Panc1 (cell line): ENCODE measurements at regions not wholly inside any gene's neighbourhood (a gene's known extent, or its start where the extent isn't known, plus 50 kb on each side); places are given as distances from the start of the nearest gene placed in this dataset.

ENCODE experiments used
- ATAC-seq: fragments of 200-7000 bp; cut with Tn5 transposase; 2 replicates; pipeline ENCODE4 v1.9.1; 2020; ENCODE audit warnings: mild to moderate bottlenecking, moderate library complexity
- BruUV-seq: library from RNA; stranded (reverse); fragments of 400-500 nt; replicated peaks from 2 replicates; lab custom pipeline; 2021; lab: Mats Ljungman, UMichigan
- CTCF ChIA-PET: fragments of 300-600 bp; sonication (Branson Sonifier 250); formaldehyde crosslinking; loops from one replicate; lab custom pipeline; 2022; ENCODE audit warnings: antibody characterized with exemption; lab: Charles Lee
- POLR2A ChIA-PET: fragments of 300-600 bp; sonication (Branson Sonifier 250); formaldehyde crosslinking; loops from one replicate; lab custom pipeline; 2022; ENCODE audit warnings: antibody characterized with exemption; lab: Charles Lee
- DNase-seq: peaks from one replicate; pipeline ENCODE4 v3.0.0-alpha.2; 2010; ENCODE audit warnings: low read depth, low spot score
- H3K27ac ChIP-seq: 2 replicates; pipeline ENCODE4 v1.5.1; 2011; ENCODE audit warnings: mild to moderate bottlenecking, low read length, inconsistent platforms
- H3K27me3 ChIP-seq: fragments of 200-500 bp; sonication (Bioruptor generic); 2 replicates; pipeline ENCODE4 v1.6.0; 2014; ENCODE audit warnings: low read length, inconsistent platforms; ENCODE audit not compliant: control insufficient read depth, insufficient read depth
- H3K36me3 ChIP-seq: fragments of 200-500 bp; sonication (Bioruptor generic); 2 replicates; pipeline ENCODE4 v1.5.1; 2014; ENCODE audit warnings: inconsistent platforms, mild to moderate bottlenecking, low read length, moderate library complexity; ENCODE audit not compliant: control insufficient read depth, insufficient read depth
- H3K4me1 ChIP-seq: 2 replicates; pipeline ENCODE4 v1.5.1; 2011; ENCODE audit warnings: inconsistent platforms, mild to moderate bottlenecking, low read length, moderate library complexity; ENCODE audit not compliant: control insufficient read depth, insufficient read depth
- H3K4me3 ChIP-seq, 2 experiments: 2 replicates each; pipeline ENCODE4 v1.5.1; 2011 to 2012; ENCODE audit warnings: low read depth in 2 of 2, low read length in 2 of 2, mild to moderate bottlenecking in 2 of 2, inconsistent platforms in 1 of 2, moderate library complexity in 1 of 2
- H3K9me3 ChIP-seq: fragments of 200-500 bp; sonication (Bioruptor generic); 2 replicates; pipeline ENCODE4 v1.5.1; 2014; ENCODE audit warnings: low read depth, mild to moderate bottlenecking, inconsistent platforms, low read length, moderate library complexity; ENCODE audit not compliant: control insufficient read depth, insufficient read depth
- POLR2AphosphoS5 ChIP-seq: IDR thresholded peaks from 2 replicates; pipeline ENCODE4 v1.6.1; 2012; ENCODE audit warnings: mild to moderate bottlenecking, low read depth, low read length, moderate library complexity
- REST ChIP-seq, 2 experiments: IDR thresholded peaks; 2 replicates each; pipeline ENCODE4 v1.6.1; 2011 to 2012; ENCODE audit warnings: low read depth in 2 of 2, control low read depth in 1 of 2, low read length in 1 of 2, mild to moderate bottlenecking in 1 of 2, moderate library complexity in 1 of 2; ENCODE audit not compliant: insufficient read depth in 1 of 2
- SIN3A ChIP-seq: IDR thresholded peaks from 2 replicates; pipeline ENCODE4 v1.6.1; 2012; ENCODE audit warnings: low read depth, mild to moderate bottlenecking, low read length, moderate library complexity, borderline replicate concordance; ENCODE audit not compliant: insufficient read depth
- TCF7L2 ChIP-seq: IDR thresholded peaks from 2 replicates; pipeline ENCODE4 v1.6.1; 2011; ENCODE audit warnings: mild to moderate bottlenecking, low read depth, low read length, inconsistent platforms
- in situ Hi-C: cut with HindIII; loops from 2 replicates; pipeline ENCODE4 v1.10.0; 2016; ENCODE audit warnings: low sequenced_read_pairs, low pct_unique_long_range_greater_than_20kb
- intact Hi-C: fragments of 100-400 bp; cut with micrococcal nuclease; formaldehyde crosslinking; loops from one replicate; pipeline ENCODE4 v1.10.0; 2022; ENCODE audit not compliant: unreplicated experiment
- TF ChIP-seq, protein P1 (sequence below): fragments of 450-650 bp; IDR thresholded peaks from 2 replicates; pipeline ENCODE4 v1.5.1; 2017; ENCODE audit warnings: mild to moderate bottlenecking

DNA sequence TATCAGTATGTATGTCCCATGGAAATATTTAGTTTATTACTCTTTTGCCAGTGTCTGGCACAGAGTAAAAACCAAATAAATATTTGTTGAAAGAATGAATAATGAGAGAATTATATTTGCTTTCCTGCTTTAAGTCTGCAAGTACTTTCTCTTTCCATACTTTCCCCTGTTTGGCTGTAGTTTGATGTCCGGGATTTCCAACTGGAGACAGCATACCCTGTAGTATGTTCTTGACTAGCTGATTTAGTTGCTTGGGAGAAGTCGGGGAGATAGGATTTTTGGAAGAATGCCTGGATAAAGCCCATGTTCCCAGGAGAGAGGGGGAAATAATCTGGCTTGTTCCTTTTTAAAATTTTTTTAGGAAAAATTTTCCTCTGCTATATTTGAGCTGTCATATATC, 516.1 kb downstream of the CCSER2 start:
- Histone ChIP-seq H3K27me3 (no peaks in the 10 kb centered on the region), H3K4me1 (no peaks in the 10 kb centered on the region), H3K4me3 (no peak overlapping the region), H3K9me3 (no peaks in the 10 kb centered on the region), H3K27ac (no peak overlapping the region), H3K36me3 (no peaks in the 10 kb centered on the region)
- no TSS peak for BruUV-seq
- TF ChIP-seq SIN3A (no peak), REST (IDR thresholded peaks at IDR 0.05; ENCODE audit: insufficient read depth in 1 of 2, low read depth in 2 of 2, low read length in 1 of 2) (no peak)
- DNase-seq (no peak), ATAC-seq (no peak)
- in situ Hi-C loops (no loop called here), intact Hi-C loops (no loop called here)
- ChIA-PET CTCF (no interaction called here), POLR2A (no interaction called here)

DNA sequence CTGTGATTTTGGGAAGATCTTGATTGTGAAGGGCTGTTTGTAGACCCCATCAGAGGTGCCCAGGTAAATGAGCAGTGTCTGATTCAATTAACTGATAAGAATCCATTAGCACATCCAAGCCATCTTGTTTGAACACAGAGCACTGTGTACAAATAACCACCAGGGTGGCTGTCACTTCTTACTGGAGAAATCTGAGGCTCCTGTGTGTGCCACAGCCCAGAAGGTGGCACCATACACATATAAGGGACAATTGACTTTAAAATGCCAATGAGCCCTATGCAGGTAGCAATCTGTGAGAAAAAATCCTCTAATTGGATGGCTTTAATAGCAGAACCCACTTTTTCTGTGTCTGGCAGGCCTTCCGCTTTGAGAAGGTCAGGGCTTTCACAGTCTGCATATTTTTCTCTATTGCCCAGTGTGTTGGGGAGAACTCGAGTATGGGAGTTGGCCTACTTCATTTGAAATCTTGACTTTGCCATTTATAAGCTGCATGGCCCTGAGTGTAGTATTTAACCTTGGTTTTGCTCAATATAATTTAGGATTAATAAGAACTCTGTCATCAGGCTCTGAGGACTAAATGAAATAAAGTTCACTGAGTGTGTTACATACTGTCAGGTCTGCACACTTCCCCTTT, 517.4 kb downstream of the CCSER2 start:
- H3K27me3 ChIP-seq, result no peaks in the 10 kb centered on the region
- no peak for DNase-seq
- POLR2A ChIA-PET, result no interaction called here
- TF ChIP-seq REST (IDR thresholded peaks at IDR 0.05; ENCODE audit: insufficient read depth in 1 of 2, low read depth in 2 of 2, low read length in 1 of 2) (no peak), SIN3A (no peak), TCF7L2 (no peak), POLR2AphosphoS5 (no peak)
- TF ChIP-seq, protein P1, sequence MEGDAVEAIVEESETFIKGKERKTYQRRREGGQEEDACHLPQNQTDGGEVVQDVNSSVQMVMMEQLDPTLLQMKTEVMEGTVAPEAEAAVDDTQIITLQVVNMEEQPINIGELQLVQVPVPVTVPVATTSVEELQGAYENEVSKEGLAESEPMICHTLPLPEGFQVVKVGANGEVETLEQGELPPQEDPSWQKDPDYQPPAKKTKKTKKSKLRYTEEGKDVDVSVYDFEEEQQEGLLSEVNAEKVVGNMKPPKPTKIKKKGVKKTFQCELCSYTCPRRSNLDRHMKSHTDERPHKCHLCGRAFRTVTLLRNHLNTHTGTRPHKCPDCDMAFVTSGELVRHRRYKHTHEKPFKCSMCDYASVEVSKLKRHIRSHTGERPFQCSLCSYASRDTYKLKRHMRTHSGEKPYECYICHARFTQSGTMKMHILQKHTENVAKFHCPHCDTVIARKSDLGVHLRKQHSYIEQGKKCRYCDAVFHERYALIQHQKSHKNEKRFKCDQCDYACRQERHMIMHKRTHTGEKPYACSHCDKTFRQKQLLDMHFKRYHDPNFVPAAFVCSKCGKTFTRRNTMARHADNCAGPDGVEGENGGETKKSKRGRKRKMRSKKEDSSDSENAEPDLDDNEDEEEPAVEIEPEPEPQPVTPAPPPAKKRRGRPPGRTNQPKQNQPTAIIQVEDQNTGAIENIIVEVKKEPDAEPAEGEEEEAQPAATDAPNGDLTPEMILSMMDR, result peak; percentile 74
- H3K4me3 ChIP-seq, result no peak overlapping the region
- no peak overlapping the region for H3K27ac ChIP-seq
- no TSS peak for BruUV-seq
- no peaks in the 10 kb centered on the region for H3K36me3 ChIP-seq
- H3K9me3 ChIP-seq, result no peaks in the 10 kb centered on the region
- intact Hi-C loops (no loop called here), in situ Hi-C loops (no loop called here)
- CTCF ChIA-PET, result no interaction called here
- H3K4me1 ChIP-seq, result no peaks in the 10 kb centered on the region
- ATAC-seq, result peak; percentile 86
